Caco-2 (cell line): ENCODE measurements at regions not wholly inside any gene's neighbourhood (a gene's known extent, or its start where the extent isn't known, plus 50 kb on each side); places are given as distances from the start of the nearest gene placed in this dataset.

Experiments used
- BruUV-seq: library from RNA; stranded (reverse); fragments of 400-500 nt; replicated peaks from 2 replicates; lab custom pipeline; 2021; lab: Mats Ljungman, UMichigan
- CTCF ChIA-PET: fragments of 300-600 bp; sonication (Branson Sonifier 250); formaldehyde crosslinking; loops from one replicate; lab custom pipeline; 2022; ENCODE audit warnings: antibody characterized with exemption; lab: Charles Lee
- POLR2A ChIA-PET: fragments of 300-600 bp; sonication (Branson Sonifier 250); formaldehyde crosslinking; loops from one replicate; lab custom pipeline; 2022; ENCODE audit warnings: antibody characterized with exemption; lab: Charles Lee
- DNase-seq, 2 experiments: peaks; one replicate each; pipeline versions ENCODE4 v3.0.0 to v3.0.0-alpha.2; 2020 to 2022
- H3K27me3 ChIP-seq: replicated peaks from 2 replicates; pipeline ENCODE4 v1.6.0; 2011; ENCODE audit warnings: low read length; ENCODE audit not compliant: control insufficient read depth, insufficient read depth
- H3K36me3 ChIP-seq: 2 replicates; pipeline ENCODE4 v1.5.1; 2011; ENCODE audit warnings: low read length; ENCODE audit not compliant: control insufficient read depth, insufficient read depth
- H3K4me1 ChIP-seq: fragments of 250-450 bp; sonication (Bioruptor Pico); 2 replicates; pipeline ENCODE4 v1.5.1; 2020; ENCODE audit warnings: mild to moderate bottlenecking
- H3K4me3 ChIP-seq: 2 replicates; pipeline ENCODE4 v1.5.1; 2011; ENCODE audit warnings: low read depth, mild to moderate bottlenecking, control low read depth, low read length
- H3K9me3 ChIP-seq: fragments of 250-450 bp; sonication (Bioruptor Pico); 2 replicates; pipeline ENCODE4 v1.5.1; 2020; ENCODE audit warnings: mild to moderate bottlenecking, moderate library complexity
- H3K27ac Mint-ChIP-seq: one replicate; pipeline ENCODE4 v1.8.0; 2022; ENCODE audit warnings: mixed read lengths; ENCODE audit not compliant: unreplicated experiment
- H3K27me3 Mint-ChIP-seq: one replicate; pipeline ENCODE4 v1.8.0; 2022; ENCODE audit warnings: mixed read lengths; ENCODE audit not compliant: insufficient read depth, unreplicated experiment
- H3K36me3 Mint-ChIP-seq: one replicate; pipeline ENCODE4 v1.8.0; 2022; ENCODE audit warnings: mild to moderate bottlenecking, mixed read lengths; ENCODE audit not compliant: insufficient read depth, unreplicated experiment
- H3K4me1 Mint-ChIP-seq: one replicate; pipeline ENCODE4 v1.8.0; 2022; ENCODE audit warnings: low read depth, mixed read lengths; ENCODE audit not compliant: unreplicated experiment
- H3K4me3 Mint-ChIP-seq: one replicate; pipeline ENCODE4 v1.8.0; 2022; ENCODE audit warnings: mild to moderate bottlenecking, moderate library complexity, mixed read lengths; ENCODE audit not compliant: unreplicated experiment
- H3K9me3 Mint-ChIP-seq: one replicate; pipeline ENCODE4 v1.8.0; 2022; ENCODE audit warnings: mixed read lengths; ENCODE audit not compliant: unreplicated experiment
- intact Hi-C: fragments of 100-400 bp; cut with micrococcal nuclease; formaldehyde crosslinking; loops from one replicate; pipeline ENCODE4 v1.10.0; 2022; ENCODE audit not compliant: unreplicated experiment
- TF ChIP-seq, protein P1 (sequence below), 2 experiments: fragments of 200-600 bp in 1 of 2; IDR thresholded peaks; 1 replicate in 1 of 2; 2 replicates in 1 of 2; pipeline versions ENCODE4 v1.5.1 to v1.8.0; 2011 to 2022; ENCODE audit warnings: antibody characterized with exemption in 1 of 2, control low read depth in 1 of 2, inconsistent platforms in 1 of 2, low read depth in 1 of 2, low read length in 1 of 2, mild to moderate bottlenecking in 1 of 2, moderate library complexity in 1 of 2; ENCODE audit not compliant: insufficient read depth in 1 of 2, severe bottlenecking in 1 of 2, unreplicated experiment in 1 of 2

DNA sequence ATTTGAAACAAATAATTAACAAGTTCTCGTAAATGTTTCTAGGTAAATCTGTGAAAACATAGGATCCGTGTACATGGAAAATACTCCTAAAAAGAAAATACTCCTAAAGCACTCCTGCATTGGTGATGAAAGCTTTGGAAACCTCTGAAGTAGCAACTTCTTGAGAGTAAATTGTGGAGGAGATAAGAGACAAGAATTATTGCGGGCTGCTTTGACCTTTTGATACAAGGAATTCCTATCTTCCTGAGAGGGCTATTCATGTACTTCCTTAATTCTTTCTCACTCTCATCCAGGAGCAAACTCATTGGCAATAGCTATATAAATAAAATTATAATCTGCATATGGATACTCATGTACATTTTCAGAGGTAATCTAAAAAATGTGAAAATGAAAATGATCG is 158.4 kb upstream of the PIK3R1 start:
- Mint-ChIP-seq H3K4me1 (peaks cover 7% of the 10 kb centered on the region), H3K27me3 (no peaks in the 10 kb centered on the region), H3K4me3 (no peak overlapping the region), H3K27ac (peak overlapping the region; percentile 45), H3K9me3 (peaks cover 24% of the 10 kb centered on the region), H3K36me3 (no peaks in the 10 kb centered on the region)
- BruUV-seq, result no TSS peak
- ChIA-PET POLR2A (no interaction called here), CTCF (no interaction called here)
- no peaks in the 10 kb centered on the region for H3K36me3 ChIP-seq
- peaks cover 35% of the 10 kb centered on the region for H3K4me1 ChIP-seq
- no peaks in the 10 kb centered on the region for H3K27me3 ChIP-seq
- DNase-seq, result peak in 1 of 2 experiments; percentile 27
- intact Hi-C loops, result no loop called here
- TF ChIP-seq, protein P1, sequence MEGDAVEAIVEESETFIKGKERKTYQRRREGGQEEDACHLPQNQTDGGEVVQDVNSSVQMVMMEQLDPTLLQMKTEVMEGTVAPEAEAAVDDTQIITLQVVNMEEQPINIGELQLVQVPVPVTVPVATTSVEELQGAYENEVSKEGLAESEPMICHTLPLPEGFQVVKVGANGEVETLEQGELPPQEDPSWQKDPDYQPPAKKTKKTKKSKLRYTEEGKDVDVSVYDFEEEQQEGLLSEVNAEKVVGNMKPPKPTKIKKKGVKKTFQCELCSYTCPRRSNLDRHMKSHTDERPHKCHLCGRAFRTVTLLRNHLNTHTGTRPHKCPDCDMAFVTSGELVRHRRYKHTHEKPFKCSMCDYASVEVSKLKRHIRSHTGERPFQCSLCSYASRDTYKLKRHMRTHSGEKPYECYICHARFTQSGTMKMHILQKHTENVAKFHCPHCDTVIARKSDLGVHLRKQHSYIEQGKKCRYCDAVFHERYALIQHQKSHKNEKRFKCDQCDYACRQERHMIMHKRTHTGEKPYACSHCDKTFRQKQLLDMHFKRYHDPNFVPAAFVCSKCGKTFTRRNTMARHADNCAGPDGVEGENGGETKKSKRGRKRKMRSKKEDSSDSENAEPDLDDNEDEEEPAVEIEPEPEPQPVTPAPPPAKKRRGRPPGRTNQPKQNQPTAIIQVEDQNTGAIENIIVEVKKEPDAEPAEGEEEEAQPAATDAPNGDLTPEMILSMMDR (IDR thresholded peaks at IDR 0.05; ENCODE audit: insufficient read depth in 1 of 2, low read depth in 1 of 2, low read length in 1 of 2, severe bottlenecking in 1 of 2, unreplicated experiment in 1 of 2), result no peak
- H3K4me3 ChIP-seq, result no peak overlapping the region
- H3K9me3 ChIP-seq, result no peaks in the 10 kb centered on the region

DNA sequence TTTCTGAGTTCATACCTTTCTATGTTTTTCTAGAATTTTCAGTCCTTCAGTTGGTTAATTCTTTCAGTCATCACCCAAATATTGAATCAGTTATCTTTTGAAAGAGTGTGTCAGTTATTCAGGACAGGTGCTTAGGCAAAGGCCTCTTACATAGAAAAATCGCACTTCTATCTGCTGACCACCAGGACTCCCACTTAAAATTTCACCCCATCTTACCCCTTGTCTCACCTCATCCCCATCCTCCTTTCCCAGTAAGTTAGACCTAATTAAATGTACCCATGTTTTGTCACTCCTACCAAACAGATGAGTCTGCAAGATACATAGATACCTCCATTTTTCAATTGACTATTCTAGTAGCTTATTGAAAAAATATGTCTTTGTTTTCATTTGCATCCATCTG is 159.9 kb upstream of the PIK3R1 start:
- H3K9me3 ChIP-seq, result no peaks in the 10 kb centered on the region
- no peak overlapping the region for H3K4me3 ChIP-seq
- H3K36me3 ChIP-seq, result no peaks in the 10 kb centered on the region
- intact Hi-C loops, result no loop called here
- no TSS peak for BruUV-seq
- H3K27me3 Mint-ChIP-seq, result no peaks in the 10 kb centered on the region
- H3K9me3 Mint-ChIP-seq, result peaks cover 34% of the 10 kb centered on the region
- no peak overlapping the region for H3K4me3 Mint-ChIP-seq
- POLR2A ChIA-PET, result no interaction called here
- CTCF ChIA-PET, result no interaction called here
- TF ChIP-seq, protein P1 (IDR thresholded peaks at IDR 0.05; ENCODE audit: insufficient read depth in 1 of 2, low read depth in 1 of 2, low read length in 1 of 2, severe bottlenecking in 1 of 2, unreplicated experiment in 1 of 2), result no peak
- H3K4me1 Mint-ChIP-seq, result peaks cover 7% of the 10 kb centered on the region
- H3K27me3 ChIP-seq, result no peaks in the 10 kb centered on the region
- peaks cover 35% of the 10 kb centered on the region for H3K4me1 ChIP-seq
- no peak overlapping the region for H3K27ac Mint-ChIP-seq
- no peaks in the 10 kb centered on the region for H3K36me3 Mint-ChIP-seq
- no peak for DNase-seq

DNA sequence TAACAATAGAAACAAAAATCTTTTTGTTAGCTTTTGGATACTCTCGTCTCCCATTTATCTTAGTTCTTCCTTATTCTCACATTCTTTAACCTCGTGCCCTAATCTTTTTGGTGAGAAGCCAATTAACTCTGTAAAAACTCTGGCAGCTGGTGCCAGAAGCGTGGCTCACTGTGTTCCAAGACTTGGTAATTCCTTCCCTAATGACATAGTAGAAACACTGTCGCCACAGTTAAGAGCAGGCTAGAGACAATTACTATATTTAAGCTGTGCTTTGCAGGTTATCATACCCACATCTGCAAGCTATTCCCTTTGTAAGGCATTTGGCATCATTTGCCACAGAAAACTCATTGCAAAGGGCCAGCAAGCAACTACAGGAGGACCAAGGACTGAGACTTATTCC is 160.9 kb upstream of the PIK3R1 start:
- H3K36me3 Mint-ChIP-seq, result no peaks in the 10 kb centered on the region
- CTCF ChIA-PET, result no interaction called here
- DNase-seq, result no peak
- peaks cover 30% of the 10 kb centered on the region for H3K9me3 Mint-ChIP-seq
- no peak overlapping the region for H3K27ac Mint-ChIP-seq
- Histone ChIP-seq H3K4me1 (peaks cover 35% of the 10 kb centered on the region), H3K36me3 (no peaks in the 10 kb centered on the region), H3K9me3 (no peaks in the 10 kb centered on the region), H3K4me3 (no peak overlapping the region), H3K27me3 (no peaks in the 10 kb centered on the region)
- POLR2A ChIA-PET, result no interaction called here
- TF ChIP-seq, protein P1 (IDR thresholded peaks at IDR 0.05; ENCODE audit: insufficient read depth in 1 of 2, low read depth in 1 of 2, low read length in 1 of 2, severe bottlenecking in 1 of 2, unreplicated experiment in 1 of 2), result no peak
- H3K4me3 Mint-ChIP-seq, result no peak overlapping the region
- H3K27me3 Mint-ChIP-seq, result no peaks in the 10 kb centered on the region
- BruUV-seq, result no TSS peak
- peaks cover 7% of the 10 kb centered on the region for H3K4me1 Mint-ChIP-seq
- intact Hi-C loops, result no loop called here
